ENCODE measurements at regions not wholly inside any gene's neighbourhood (a gene's known extent, or its start where the extent isn't known, plus 50 kb on each side); places are given as distances from the start of the nearest gene placed in this dataset.
"Not testable (repeated sequence)": the region's sequence is repeated elsewhere in the genome, so short reads cannot be mapped to it uniquely, and the experiment has no call there.

- ATAC-seq = no peak
- WGBS, 2 donors = 67 to 68% methylated on average over 5 of the region's 5 CpGs
Measured at GRCh38 chr6:14897831-14898230, 348.0 kb upstream of the JARID2 start.

DNA sequence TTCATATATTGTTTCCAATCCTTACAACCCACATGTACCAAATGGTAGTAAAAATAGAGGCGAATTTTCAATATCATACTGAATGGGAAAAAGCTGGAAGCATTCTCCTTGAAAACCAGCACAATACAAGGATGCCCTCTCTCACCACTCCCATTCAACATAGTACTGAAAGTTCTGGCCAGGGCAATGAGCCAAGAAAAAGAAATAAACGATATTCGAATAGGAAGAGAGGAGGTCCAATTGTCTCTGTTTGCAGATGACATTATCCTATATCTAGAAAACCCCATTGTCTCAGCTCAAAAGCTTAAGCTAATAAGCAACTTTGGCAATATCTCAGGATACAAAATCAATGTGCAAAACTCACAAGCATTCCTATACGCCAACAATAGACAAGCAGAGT is 346.4 kb upstream of the JARID2 start:
- H3K27ac ChIP-seq; ATAC-seq; H3K4me1 ChIP-seq; H3K4me3 ChIP-seq; H3K27me3 ChIP-seq; intact Hi-C loops (cut with DNase I); H3K36me3 ChIP-seq (replicated peaks in 1 of 2; ENCODE audit: insufficient read depth in 1 of 2, low read depth in 2 of 2); H3K9me3 ChIP-seq; DNase-seq: not testable (repeated sequence)
- WGBS, 2 donors = 47 to 56% methylated on average over 4 of the region's 4 CpGs

More at GRCh38 chr6:14897831-14898230, 348.0 kb upstream of the JARID2 start:
- Histone ChIP-seq H3K36me3 (replicated peaks in 1 of 2; ENCODE audit: insufficient read depth in 1 of 2, low read depth in 2 of 2) (no peaks in the 10 kb centered on the region), H3K4me1 (no peaks in the 10 kb centered on the region), H3K4me3 (no peak overlapping the region), H3K27ac (no peak overlapping the region), H3K9me3 (no peaks in the 10 kb centered on the region), H3K27me3 (no peaks in the 10 kb centered on the region)
- intact Hi-C loops (cut with DNase I) = no loop called here
- TF ChIP-seq CTCF (IDR thresholded peaks at IDR 0.05) (no peak), POLR2A (IDR thresholded peaks at IDR 0.05) (no peak)
- no peak for DNase-seq

DNA sequence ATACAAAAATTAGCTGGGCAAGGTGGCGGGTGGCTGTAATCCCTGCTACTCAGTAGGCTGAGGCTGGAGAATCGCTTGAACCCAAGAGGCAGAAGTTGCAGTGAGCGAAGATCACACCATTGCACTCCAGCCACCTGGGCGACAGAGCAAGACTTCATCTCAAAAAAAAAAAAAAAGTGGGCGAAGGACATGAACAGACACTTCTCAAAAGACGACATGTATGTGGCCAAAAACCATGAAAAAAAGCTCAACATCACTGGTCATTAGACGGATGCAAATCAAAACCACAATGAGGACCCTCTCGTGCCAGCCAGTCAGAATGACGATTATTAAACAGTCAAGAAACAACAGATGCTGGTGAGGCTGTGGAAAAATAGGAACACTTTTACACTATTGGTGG is 344.9 kb upstream of the JARID2 start:
- no peak for TF ChIP-seq POLR2A (IDR thresholded peaks at IDR 0.05)
- TF ChIP-seq CTCF (IDR thresholded peaks at IDR 0.05) = no peak
- H3K9me3 ChIP-seq = no peaks in the 10 kb centered on the region
- ATAC-seq = no peak
- 84 to 87% methylated on average over 9 of the region's 9 CpGs for WGBS, 2 donors
- no peaks in the 10 kb centered on the region for H3K4me1 ChIP-seq
- no peaks in the 10 kb centered on the region for H3K27me3 ChIP-seq
- H3K4me3 ChIP-seq = no peak overlapping the region
- H3K27ac ChIP-seq = no peak overlapping the region
- intact Hi-C loops (cut with DNase I) = no loop called here
- H3K36me3 ChIP-seq (replicated peaks in 1 of 2; ENCODE audit: insufficient read depth in 1 of 2, low read depth in 2 of 2) = no peaks in the 10 kb centered on the region
- no peak for DNase-seq

GRCh38 chr6:14903176-14904038 is 342.5 kb upstream of the JARID2 start:
- intact Hi-C loops (cut with DNase I) = no loop called here
- Histone ChIP-seq H3K4me3 (no peak overlapping the region), H3K4me1 (no peaks in the 10 kb centered on the region), H3K27me3 (no peaks in the 10 kb centered on the region), H3K36me3 (replicated peaks in 1 of 2; ENCODE audit: insufficient read depth in 1 of 2, low read depth in 2 of 2) (no peaks in the 10 kb centered on the region), H3K27ac (no peak overlapping the region), H3K9me3 (no peaks in the 10 kb centered on the region)
- ATAC-seq = no peak
- 62 to 70% methylated on average over 8 of the region's 8 CpGs for WGBS, 2 donors
- DNase-seq = no peak
- no peak for TF ChIP-seq CTCF (IDR thresholded peaks at IDR 0.05)
- TF ChIP-seq POLR2A (IDR thresholded peaks at IDR 0.05) = no peak

- Histone ChIP-seq H3K36me3 (replicated peaks in 1 of 2; ENCODE audit: insufficient read depth in 1 of 2, low read depth in 2 of 2) (no peaks in the 10 kb centered on the region), H3K4me1 (peaks cover 3% of the 10 kb centered on the region), H3K4me3 (no peak overlapping the region), H3K27ac (no peak overlapping the region), H3K27me3 (no peaks in the 10 kb centered on the region), H3K9me3 (no peaks in the 10 kb centered on the region)
- 62% methylated on average over 3 of the region's 3 CpGs for WGBS, 2 donors
- ATAC-seq (no peak), DNase-seq (no peak)
- TF ChIP-seq POLR2A (IDR thresholded peaks at IDR 0.05) (no peak), CTCF (IDR thresholded peaks at IDR 0.05) (no peak)
- intact Hi-C loops (cut with DNase I) = no loop called here
Measured at GRCh38 chr6:14905201-14905600, 340.7 kb upstream of the JARID2 start.

All from body of pancreas (tissue), 4 donors.